K562 (cell line): ENCODE measurements at regions not wholly inside any gene's neighbourhood (a gene's known extent, or its start where the extent isn't known, plus 50 kb on each side); places are given as distances from the start of the nearest gene placed in this dataset.

Source experiments
- ATAC-seq: fragments of 200-7000 bp; cut with Tn5 transposase; 3 replicates; pipeline ENCODE4 v1.9.1; 2020; ENCODE audit warnings: moderate library complexity
- BruUV-seq: library from RNA; stranded (reverse); fragments of 400-500 nt; replicated peaks from 2 replicates; lab custom pipeline; 2021; lab: Mats Ljungman, UMichigan
- CTCF ChIA-PET: fragments of 300-600 bp; formaldehyde crosslinking; extraction: SDS; loops from one replicate; lab custom pipeline; 2021; ENCODE audit warnings: low intra/inter-chr PET ratio; lab: Yijun Ruan, JAX
- POLR2A ChIA-PET: fragments of 300-600, 350-650 bp; sonication (Branson Sonifier 250); formaldehyde crosslinking; extraction: SDS; loops from one replicate; lab custom pipeline; 2021; ENCODE audit warnings: antibody characterized with exemption, inconsistent platforms; lab: Yijun Ruan, JAX
- DNase-seq, 4 experiments: peaks; one replicate each; pipeline versions ENCODE4 v3.0.0 to v3.0.0-alpha.2; 2011 to 2018; ENCODE audit warnings: low spot score in 3 of 4, mixed read lengths in 3 of 4; ENCODE audit errors: extremely low read depth in 1 of 4
- FAIRE-seq: peaks from 2 replicates; lab custom pipeline; 2011; peaks lifted over from hg19 to GRCh38; lab: Jason Lieb, UNC
- H2AFZ ChIP-seq: 2 replicates; pipeline ENCODE4 v1.6.0; 2011; ENCODE audit warnings: low read depth, low read length, control low read depth, inconsistent platforms
- H3K27ac ChIP-seq: fragments of 200-600 bp; 3 replicates; pipeline ENCODE4 v1.8.0; 2011; ENCODE audit warnings: low read depth, mild to moderate bottlenecking, control low read depth, inconsistent platforms, low read length, moderate library complexity, mixed read lengths; ENCODE audit errors: extremely low read depth
- H3K27me3 ChIP-seq, 2 experiments: fragments of 300-600 bp in 1 of 2; 2 replicates in 1 of 2; 3 replicates in 1 of 2; pipeline versions ENCODE4 v1.6.0 to v1.8.0; 2011; ENCODE audit warnings: inconsistent platforms in 2 of 2, low read length in 2 of 2, mild to moderate bottlenecking in 1 of 2, mixed read lengths in 1 of 2, moderate library complexity in 1 of 2; ENCODE audit not compliant: control insufficient read depth in 2 of 2, insufficient read depth in 2 of 2
- H3K36me3 ChIP-seq: fragments of 300-600 bp; 3 replicates; pipeline ENCODE4 v1.8.0; 2011; ENCODE audit warnings: mild to moderate bottlenecking, low read length, inconsistent platforms; ENCODE audit not compliant: control insufficient read depth, insufficient read depth
- H3K4me1 ChIP-seq, 2 experiments: fragments of 200-600 bp in 1 of 2; replicated peaks in 1 of 2; 2 replicates in 1 of 2; 3 replicates in 1 of 2; pipeline versions ENCODE4 v1.5.1 to v1.8.0; 2011; ENCODE audit warnings: inconsistent platforms in 2 of 2, low read length in 2 of 2, mild to moderate bottlenecking in 1 of 2, mixed read lengths in 1 of 2, moderate library complexity in 1 of 2; ENCODE audit not compliant: control insufficient read depth in 2 of 2, insufficient read depth in 2 of 2
- H3K4me2 ChIP-seq: 2 replicates; pipeline ENCODE4 v1.6.1; 2011; ENCODE audit warnings: low read length, control low read depth, inconsistent platforms, mixed read lengths; ENCODE audit not compliant: insufficient read depth
- H3K4me3 ChIP-seq: fragments of 200-600 bp; sonication (generic), shearing (Covaris generic); 2 replicates; pipeline ENCODE4 v1.5.1; 2016; ENCODE audit warnings: control low read depth, inconsistent platforms
- H3K79me2 ChIP-seq: fragments of 200-600 bp; 3 replicates; pipeline ENCODE4 v1.8.0; 2011; ENCODE audit warnings: low read length, inconsistent platforms; ENCODE audit not compliant: control insufficient read depth, insufficient read depth
- H3K9ac ChIP-seq, 2 experiments: 2 replicates each; pipeline versions ENCODE4 v1.6.0 to v1.6.1; 2011; ENCODE audit warnings: low read depth in 2 of 2, low read length in 2 of 2, control low read depth in 1 of 2, inconsistent platforms in 1 of 2, mild to moderate bottlenecking in 1 of 2, mixed read lengths in 1 of 2; ENCODE audit not compliant: insufficient read depth in 1 of 2
- H3K9me1 ChIP-seq: one replicate; pipeline ENCODE4 v1.6.0; 2011; ENCODE audit warnings: inconsistent platforms, mild to moderate bottlenecking, low read length, moderate library complexity; ENCODE audit not compliant: control insufficient read depth, insufficient read depth
- H3K9me3 ChIP-seq: replicated peaks from 2 replicates; pipeline ENCODE4 v1.5.1; 2011; ENCODE audit warnings: low read depth, low read length, inconsistent platforms; ENCODE audit not compliant: control insufficient read depth, insufficient read depth
- H4K20me1 ChIP-seq: replicated peaks from 2 replicates; pipeline ENCODE4 v1.6.1; 2011; ENCODE audit warnings: low read length, inconsistent platforms, mixed read lengths; ENCODE audit not compliant: control insufficient read depth, insufficient read depth
- ATF7 ChIP-seq: fragments of 450-650 bp; IDR thresholded peaks from 2 replicates; pipeline ENCODE4 v1.7.1; 2014; ENCODE audit warnings: mild to moderate bottlenecking, moderate library complexity
- ELF2 ChIP-seq: fragments of 250-450 bp; sonication (Bioruptor Pico); IDR thresholded peaks from 2 replicates; pipeline ENCODE4 v1.5.0; 2021; ENCODE audit warnings: mild to moderate bottlenecking
- EZH2 ChIP-seq: IDR thresholded peaks from 2 replicates; pipeline ENCODE4 v1.6.1; 2012; ENCODE audit warnings: low read depth, mild to moderate bottlenecking, inconsistent platforms, low read length, borderline replicate concordance
- NCOA1 ChIP-seq: fragments of 450-650 bp; IDR thresholded peaks from 2 replicates; pipeline ENCODE4 v1.6.1; 2016; ENCODE audit warnings: low read depth
- NCOA2 ChIP-seq, 2 experiments: fragments of 450-650 bp; IDR thresholded peaks; 2 replicates each; pipeline ENCODE4 v1.6.1; 2018; ENCODE audit warnings: mild to moderate bottlenecking in 2 of 2, moderate library complexity in 1 of 2; ENCODE audit not compliant: partially characterized antibody in 2 of 2
- NRF1 ChIP-seq, 2 experiments: fragments of 450-650 bp; IDR thresholded peaks in 1 of 2; conservative IDR thresholded peaks in 1 of 2; 2 replicates each; pipeline ENCODE4 v1.6.1; 2014; ENCODE audit warnings: mild to moderate bottlenecking in 2 of 2
- SMAD2 ChIP-seq: fragments of 150-350 bp; IDR thresholded peaks from 2 replicates; pipeline ENCODE4 v1.6.1; 2014; ENCODE audit warnings: low read depth, mild to moderate bottlenecking, low read length
- WGBS: fragments of 100-300 bp; shearing (Covaris generic); methylation state at CpG from one replicate; pipeline ENCODE4 v1.1.6; 2016; ENCODE audit warnings: low coverage, mixed read lengths; ENCODE audit not compliant: insufficient coverage; ENCODE audit errors: missing lambda C conversion rate; 5-methylcytosine and 5-hydroxymethylcytosine counted together
- in situ Hi-C: fragments of 300-500 bp; cut with MboI; formaldehyde crosslinking; loops from 4 replicates; pipeline ENCODE4 v1.15.0; 2018; ENCODE audit warnings: inconsistent platforms, mixed read lengths
- intact Hi-C: fragments of 100-400 bp; cut with micrococcal nuclease; formaldehyde crosslinking; loops from 2 replicates; pipeline ENCODE4 v1.14.2; 2022
- TF ChIP-seq, protein P1 (sequence below): fragments of 200-800 bp; sonication (Bioruptor generic); IDR thresholded peaks from 2 replicates; pipeline ENCODE4 v1.6.1; 2017; ENCODE audit warnings: missing genetic modification characterization, missing compliant biosample characterization
- TF ChIP-seq, protein P2 (sequence below): fragments of 250-450 bp; sonication (Bioruptor Pico); IDR thresholded peaks from 2 replicates; pipeline ENCODE4 v1.8.0; 2022; ENCODE audit warnings: moderate library complexity, mild to moderate bottlenecking, inconsistent platforms

DNA sequence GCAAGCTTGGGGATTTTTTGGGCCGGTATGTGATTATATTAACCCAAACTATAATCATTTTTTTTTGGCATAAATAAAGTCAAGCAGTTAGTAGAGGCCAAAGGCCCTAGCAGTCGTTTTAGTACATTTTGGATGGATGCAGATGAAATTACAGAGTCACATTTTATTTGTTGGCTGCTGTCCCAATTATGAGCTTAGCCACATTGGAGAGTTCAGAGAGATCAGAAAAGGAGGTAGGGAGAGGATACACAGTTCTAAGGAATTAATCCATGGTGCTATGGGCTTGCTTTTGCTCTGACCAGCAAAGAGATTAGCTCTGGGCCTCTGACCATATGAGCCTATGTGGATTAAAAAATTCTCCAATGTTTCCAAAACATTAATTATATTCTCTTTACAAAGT, 395.1 kb downstream of the RAPGEF2 start (continued):
- TF ChIP-seq, protein P1, sequence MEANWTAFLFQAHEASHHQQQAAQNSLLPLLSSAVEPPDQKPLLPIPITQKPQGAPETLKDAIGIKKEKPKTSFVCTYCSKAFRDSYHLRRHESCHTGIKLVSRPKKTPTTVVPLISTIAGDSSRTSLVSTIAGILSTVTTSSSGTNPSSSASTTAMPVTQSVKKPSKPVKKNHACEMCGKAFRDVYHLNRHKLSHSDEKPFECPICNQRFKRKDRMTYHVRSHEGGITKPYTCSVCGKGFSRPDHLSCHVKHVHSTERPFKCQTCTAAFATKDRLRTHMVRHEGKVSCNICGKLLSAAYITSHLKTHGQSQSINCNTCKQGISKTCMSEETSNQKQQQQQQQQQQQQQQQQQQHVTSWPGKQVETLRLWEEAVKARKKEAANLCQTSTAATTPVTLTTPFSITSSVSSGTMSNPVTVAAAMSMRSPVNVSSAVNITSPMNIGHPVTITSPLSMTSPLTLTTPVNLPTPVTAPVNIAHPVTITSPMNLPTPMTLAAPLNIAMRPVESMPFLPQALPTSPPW (CRISPR knock-in tag): no peak
- TF ChIP-seq, protein P2, sequence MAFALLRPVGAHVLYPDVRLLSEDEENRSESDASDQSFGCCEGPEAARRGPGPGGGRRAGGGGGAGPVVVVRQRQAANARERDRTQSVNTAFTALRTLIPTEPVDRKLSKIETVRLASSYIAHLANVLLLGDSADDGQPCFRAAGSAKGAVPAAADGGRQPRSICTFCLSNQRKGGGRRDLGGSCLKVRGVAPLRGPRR (CRISPR knock-in tag): no peak
- no peak for TF ChIP-seq NCOA2 (IDR thresholded peaks at IDR 0.05; ENCODE audit: partially characterized antibody in 2 of 2)

DNA sequence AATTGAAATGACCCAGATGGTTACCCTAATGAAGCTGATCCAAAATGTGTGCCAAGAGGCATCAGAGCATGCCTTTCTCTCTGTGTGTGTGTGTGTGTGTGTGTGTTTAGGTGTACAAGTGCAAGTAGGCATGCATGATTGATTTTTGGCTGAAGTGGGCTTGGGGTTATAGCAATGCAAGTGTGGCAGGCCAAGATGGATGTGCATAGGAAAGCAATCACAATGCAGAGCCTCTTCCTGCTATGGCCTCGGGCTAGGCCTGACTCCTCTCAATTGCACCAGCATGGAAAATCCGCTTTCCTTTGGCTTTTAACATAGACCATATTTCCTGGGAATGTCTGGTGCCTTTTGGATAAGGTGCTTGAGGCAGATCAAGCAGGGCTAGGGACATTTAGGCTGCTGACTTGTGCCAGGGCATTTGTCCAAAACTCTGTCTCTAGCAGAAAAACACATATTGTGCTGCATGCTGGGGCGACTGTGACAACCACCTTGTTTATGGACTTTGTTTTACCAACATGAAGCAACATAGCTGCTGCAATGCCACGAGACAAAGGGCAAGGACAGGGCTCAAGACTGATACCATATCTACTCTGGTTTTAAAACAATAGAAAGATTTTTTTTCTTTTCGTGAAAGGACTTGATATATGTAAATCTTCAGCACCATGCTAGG, 395.7 kb downstream of the RAPGEF2 start:
- no TSS peak for BruUV-seq
- CTCF ChIA-PET: no interaction called here
- H3K4me2 ChIP-seq: no peak overlapping the region
- intact Hi-C loops (no loop called here), in situ Hi-C loops (no loop called here)
- FAIRE-seq (no peak), DNase-seq (no peak), ATAC-seq (no peak)
- H3K4me1 ChIP-seq: no peaks in the 10 kb centered on the region
- no peak overlapping the region for H3K4me3 ChIP-seq
- no peaks in the 10 kb centered on the region for H3K9me1 ChIP-seq
- H3K36me3 ChIP-seq: no peaks in the 10 kb centered on the region
- 1% methylated on average over 5 of the region's 5 CpGs for WGBS
- no peaks in the 10 kb centered on the region for H3K9me3 ChIP-seq
- no peaks in the 10 kb centered on the region for H3K79me2 ChIP-seq
- H4K20me1 ChIP-seq: no peaks in the 10 kb centered on the region
- no peak overlapping the region for H3K9ac ChIP-seq
- TF ChIP-seq EZH2: no peak
- TF ChIP-seq ATF7: no peak
- TF ChIP-seq NRF1 (conservative IDR thresholded peaks at IDR 0.05 in 1 of 2, IDR thresholded peaks at IDR 0.05 in 1 of 2): no peak
- no peak for TF ChIP-seq NCOA1
- TF ChIP-seq ELF2 (CRISPR knock-in tag): no peak
- TF ChIP-seq SMAD2: no peak
- no peak overlapping the region for H2AFZ ChIP-seq
- no peaks in the 10 kb centered on the region for H3K27me3 ChIP-seq
- H3K27ac ChIP-seq: no peak overlapping the region
- POLR2A ChIA-PET: interaction anchor here (1.2 kb wide), 1 partner anchor 43 kb away, joined by 4 read pairs; no protein-coding TSS in a partner anchor
